ENCODE measurements at regions not wholly inside any gene's neighbourhood (a gene's known extent, or its start where the extent isn't known, plus 50 kb on each side); places are given as distances from the start of the nearest gene placed in this dataset.

DNA sequence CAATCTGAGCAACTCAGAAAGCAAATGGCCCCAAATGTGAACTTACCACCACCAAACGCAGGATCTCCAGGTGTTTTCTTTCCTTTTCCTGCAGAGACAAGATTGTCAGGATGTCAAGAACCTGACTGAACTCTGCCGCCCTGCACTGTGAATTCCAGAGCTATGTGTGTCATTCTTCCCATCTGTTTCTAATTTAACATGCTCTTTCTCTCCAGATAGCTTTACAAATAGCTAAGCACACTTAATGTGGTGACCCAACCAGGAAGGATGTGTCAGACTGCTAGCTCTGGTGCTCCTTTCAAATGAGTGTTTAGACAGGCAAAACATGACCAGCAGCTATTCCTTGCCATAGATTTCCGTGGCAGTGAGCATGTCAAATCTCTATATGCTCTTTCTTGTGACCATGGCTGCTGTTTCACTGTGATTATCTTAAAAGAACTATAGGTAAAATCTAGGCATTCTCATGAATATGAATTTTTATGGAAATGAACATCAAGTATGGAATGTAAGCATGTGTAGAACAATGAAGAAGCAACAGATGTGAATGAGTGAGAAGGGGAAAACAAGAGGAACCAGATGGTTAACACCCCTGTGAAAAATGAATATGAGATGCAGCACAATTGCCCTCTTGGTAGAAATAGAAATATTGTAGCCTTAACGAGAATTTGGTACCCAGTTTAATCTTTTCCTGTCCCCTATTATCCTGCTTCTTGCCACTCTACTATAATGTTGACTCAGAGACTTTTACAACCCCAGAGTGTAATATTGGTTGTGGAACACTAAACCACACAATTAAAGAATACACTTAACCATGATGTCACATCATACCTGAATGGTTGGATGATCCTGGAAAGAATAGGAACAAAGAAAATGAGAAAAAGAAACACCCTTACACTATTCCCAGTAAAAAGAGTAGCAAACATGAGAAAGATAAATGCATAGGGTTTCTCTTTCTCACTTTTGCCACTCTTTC is 247.8 kb upstream of the DKK2 start:
- WGBS = 68% methylated on average over 4 of the region's 4 CpGs

GRCh38 chr4:107279733-107280132 is 243.6 kb upstream of the DKK2 start:
- H3K27me3 ChIP-seq (ENCODE audit: control insufficient read depth in 2 of 2, insufficient read depth in 1 of 2, low read length in 1 of 2) = no peaks in the 10 kb centered on the region
- DNase-seq (ENCODE audit: low read depth in 6 of 9, low spot score in 9 of 9) = no peak
- no peak overlapping the region for H3K27ac ChIP-seq (ENCODE audit: low read depth in 1 of 2, low read length in 1 of 2)
- H3K4me1 ChIP-seq (ENCODE audit: control insufficient read depth in 2 of 2, insufficient read depth in 2 of 2, low read length in 2 of 2) = no peaks in the 10 kb centered on the region
- no peaks in the 10 kb centered on the region for H3K9me3 ChIP-seq (ENCODE audit: control insufficient read depth in 2 of 2, insufficient read depth in 1 of 2, low read length in 1 of 2)
- no peak overlapping the region for H3K4me3 ChIP-seq (ENCODE audit: low read length in 2 of 2)
- no peaks in the 10 kb centered on the region for H3K36me3 ChIP-seq (ENCODE audit: control insufficient read depth in 2 of 2, insufficient read depth in 2 of 2, low read length in 1 of 2)

More for the DNA sequence above, 247.8 kb upstream of the DKK2 start:
- Histone ChIP-seq H3K4me3 (ENCODE audit: low read length in 2 of 2) (no peak overlapping the region), H3K27ac (ENCODE audit: low read depth in 1 of 2, low read length in 1 of 2) (no peak overlapping the region), H3K4me1 (ENCODE audit: control insufficient read depth in 2 of 2, insufficient read depth in 2 of 2, low read length in 2 of 2) (no peaks in the 10 kb centered on the region), H3K27me3 (ENCODE audit: control insufficient read depth in 2 of 2, insufficient read depth in 1 of 2, low read length in 1 of 2) (no peaks in the 10 kb centered on the region), H3K36me3 (ENCODE audit: control insufficient read depth in 2 of 2, insufficient read depth in 2 of 2, low read length in 1 of 2) (no peaks in the 10 kb centered on the region), H3K9me3 (ENCODE audit: control insufficient read depth in 2 of 2, insufficient read depth in 1 of 2, low read length in 1 of 2) (no peaks in the 10 kb centered on the region)
- no peak for DNase-seq (ENCODE audit: low read depth in 6 of 9, low spot score in 9 of 9)

DNA sequence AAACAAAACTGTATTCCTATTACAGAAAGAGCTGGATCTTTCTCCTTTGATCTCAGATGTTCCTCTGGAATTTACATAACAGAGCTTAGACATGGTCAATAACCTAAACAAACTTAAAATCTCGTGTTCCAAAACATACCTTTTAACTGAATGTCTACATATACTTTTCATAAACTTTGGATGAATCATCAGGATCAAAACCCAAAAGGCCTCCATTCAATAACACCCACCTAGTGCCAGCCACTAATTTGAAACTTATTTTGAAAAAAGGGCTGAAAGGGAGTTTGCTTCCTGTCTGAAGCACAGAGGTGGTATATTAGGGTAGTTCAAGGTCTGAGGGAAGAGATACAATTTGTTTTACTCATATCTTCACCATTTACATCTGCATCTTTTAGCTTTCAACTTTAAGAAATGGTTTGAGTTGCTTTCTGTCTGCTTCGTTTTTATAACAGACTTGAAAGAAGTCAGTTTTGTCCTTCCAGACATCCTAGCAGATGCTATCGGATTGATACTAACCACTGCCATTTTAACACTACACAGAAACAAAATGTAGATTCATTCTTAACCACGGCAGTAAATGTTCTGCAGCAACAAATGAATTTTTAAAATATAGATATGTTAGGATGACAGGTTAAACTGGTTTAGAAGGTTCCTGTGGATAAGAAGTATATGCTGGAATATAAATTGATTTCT is 242.8 kb upstream of the DKK2 start:
- no peaks in the 10 kb centered on the region for H3K9me3 ChIP-seq (ENCODE audit: control insufficient read depth in 2 of 2, insufficient read depth in 1 of 2, low read length in 1 of 2)
- no peak overlapping the region for H3K27ac ChIP-seq (ENCODE audit: low read depth in 1 of 2, low read length in 1 of 2)
- H3K27me3 ChIP-seq (ENCODE audit: control insufficient read depth in 2 of 2, insufficient read depth in 1 of 2, low read length in 1 of 2) = no peaks in the 10 kb centered on the region
- no peaks in the 10 kb centered on the region for H3K4me1 ChIP-seq (ENCODE audit: control insufficient read depth in 2 of 2, insufficient read depth in 2 of 2, low read length in 2 of 2)
- no peak for DNase-seq (ENCODE audit: low read depth in 6 of 9, low spot score in 9 of 9)
- 81% methylated on average over 4 of the region's 4 CpGs for WGBS
- no peak overlapping the region for H3K4me3 ChIP-seq (ENCODE audit: low read length in 2 of 2)
- H3K36me3 ChIP-seq (ENCODE audit: control insufficient read depth in 2 of 2, insufficient read depth in 2 of 2, low read length in 1 of 2) = no peaks in the 10 kb centered on the region

GRCh38 chr4:107276052-107276451 is 239.9 kb upstream of the DKK2 start:
- no peaks in the 10 kb centered on the region for H3K27me3 ChIP-seq (ENCODE audit: control insufficient read depth in 2 of 2, insufficient read depth in 1 of 2, low read length in 1 of 2)
- H3K36me3 ChIP-seq (ENCODE audit: control insufficient read depth in 2 of 2, insufficient read depth in 2 of 2, low read length in 1 of 2) = no peaks in the 10 kb centered on the region
- no peaks in the 10 kb centered on the region for H3K9me3 ChIP-seq (ENCODE audit: control insufficient read depth in 2 of 2, insufficient read depth in 1 of 2, low read length in 1 of 2)
- no peak for DNase-seq (ENCODE audit: low read depth in 6 of 9, low spot score in 9 of 9)
- no peak overlapping the region for H3K4me3 ChIP-seq (ENCODE audit: low read length in 2 of 2)
- no peak overlapping the region for H3K27ac ChIP-seq (ENCODE audit: low read depth in 1 of 2, low read length in 1 of 2)
- no peaks in the 10 kb centered on the region for H3K4me1 ChIP-seq (ENCODE audit: control insufficient read depth in 2 of 2, insufficient read depth in 2 of 2, low read length in 2 of 2)

DNA sequence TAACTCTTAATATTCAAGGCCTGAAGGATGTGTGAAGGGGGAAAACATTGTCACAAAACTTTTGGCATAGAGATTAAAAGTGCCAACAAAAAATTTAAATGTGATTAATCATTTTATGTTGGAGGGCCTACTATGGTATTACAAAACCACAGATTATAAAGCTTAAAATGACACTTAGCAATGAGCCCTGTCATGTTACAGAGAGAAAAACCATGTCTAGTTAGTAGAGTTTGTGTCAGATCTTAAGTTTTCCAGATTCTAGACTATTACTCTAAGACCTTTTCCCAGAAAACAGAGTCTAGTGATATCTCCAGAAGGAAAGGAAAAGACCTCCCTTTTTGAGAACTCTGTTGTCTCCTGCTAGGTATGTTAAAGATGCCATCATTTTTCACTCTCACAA is 239.1 kb upstream of the DKK2 start:
- Histone ChIP-seq H3K9me3 (ENCODE audit: control insufficient read depth in 2 of 2, insufficient read depth in 1 of 2, low read length in 1 of 2) (peaks cover 0 to 6% of the 10 kb centered on the region in 2 donors), H3K27me3 (ENCODE audit: control insufficient read depth in 2 of 2, insufficient read depth in 1 of 2, low read length in 1 of 2) (no peaks in the 10 kb centered on the region), H3K4me3 (ENCODE audit: low read length in 2 of 2) (no peak overlapping the region), H3K4me1 (ENCODE audit: control insufficient read depth in 2 of 2, insufficient read depth in 2 of 2, low read length in 2 of 2) (no peaks in the 10 kb centered on the region), H3K36me3 (ENCODE audit: control insufficient read depth in 2 of 2, insufficient read depth in 2 of 2, low read length in 1 of 2) (no peaks in the 10 kb centered on the region), H3K27ac (ENCODE audit: low read depth in 1 of 2, low read length in 1 of 2) (no peak overlapping the region)
- no peak for DNase-seq (ENCODE audit: low read depth in 6 of 9, low spot score in 9 of 9)

- Histone ChIP-seq H3K27me3 (ENCODE audit: control insufficient read depth in 2 of 2, insufficient read depth in 1 of 2, low read length in 1 of 2) (no peaks in the 10 kb centered on the region), H3K4me3 (ENCODE audit: low read length in 2 of 2) (no peak overlapping the region), H3K4me1 (ENCODE audit: control insufficient read depth in 2 of 2, insufficient read depth in 2 of 2, low read length in 2 of 2) (no peaks in the 10 kb centered on the region), H3K9me3 (ENCODE audit: control insufficient read depth in 2 of 2, insufficient read depth in 1 of 2, low read length in 1 of 2) (peaks cover 0 to 13% of the 10 kb centered on the region in 2 donors), H3K27ac (ENCODE audit: low read depth in 1 of 2, low read length in 1 of 2) (no peak overlapping the region), H3K36me3 (ENCODE audit: control insufficient read depth in 2 of 2, insufficient read depth in 2 of 2, low read length in 1 of 2) (no peaks in the 10 kb centered on the region)
- no peak for DNase-seq (ENCODE audit: low read depth in 6 of 9, low spot score in 9 of 9)
- 96% methylated on average over 3 of the region's 3 CpGs for WGBS
These were observed 234.5 kb upstream of the DKK2 start for GRCh38 chr4:107270614-107271013.

GRCh38 chr4:107269175-107269574 is 233.1 kb upstream of the DKK2 start:
- Histone ChIP-seq H3K4me3 (ENCODE audit: low read length in 2 of 2) (no peak overlapping the region), H3K27me3 (ENCODE audit: control insufficient read depth in 2 of 2, insufficient read depth in 1 of 2, low read length in 1 of 2) (no peaks in the 10 kb centered on the region), H3K27ac (ENCODE audit: low read depth in 1 of 2, low read length in 1 of 2) (no peak overlapping the region), H3K9me3 (ENCODE audit: control insufficient read depth in 2 of 2, insufficient read depth in 1 of 2, low read length in 1 of 2) (peaks cover 0 to 13% of the 10 kb centered on the region in 2 donors), H3K36me3 (ENCODE audit: control insufficient read depth in 2 of 2, insufficient read depth in 2 of 2, low read length in 1 of 2) (no peaks in the 10 kb centered on the region), H3K4me1 (ENCODE audit: control insufficient read depth in 2 of 2, insufficient read depth in 2 of 2, low read length in 2 of 2) (no peaks in the 10 kb centered on the region)
- no peak for DNase-seq (ENCODE audit: low read depth in 6 of 9, low spot score in 9 of 9)
- 89% methylated on average over 2 of the region's 2 CpGs for WGBS

DNA sequence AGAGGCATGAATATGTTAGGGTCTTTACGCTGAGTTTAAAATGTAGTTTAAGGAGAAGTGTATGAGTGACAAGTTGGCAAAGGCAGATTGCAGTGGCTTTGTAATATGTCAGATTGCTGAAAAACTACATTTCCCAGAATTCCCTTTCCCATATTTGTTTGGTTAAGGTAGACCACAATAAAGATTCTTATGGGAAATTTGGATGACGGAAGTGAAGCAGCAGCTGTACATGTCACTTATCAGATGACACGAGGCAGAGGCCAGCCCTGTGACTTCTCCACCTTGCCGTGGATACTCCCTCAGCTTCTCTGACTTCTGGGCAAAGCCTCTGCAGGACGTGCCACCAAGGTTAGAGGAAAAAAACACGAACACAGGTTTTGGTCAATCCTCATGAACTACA is 229.7 kb upstream of the DKK2 start:
- no peak overlapping the region for H3K4me3 ChIP-seq (ENCODE audit: low read length in 2 of 2)
- peaks cover 0 to 13% of the 10 kb centered on the region in 2 donors for H3K9me3 ChIP-seq (ENCODE audit: control insufficient read depth in 2 of 2, insufficient read depth in 1 of 2, low read length in 1 of 2)
- H3K27me3 ChIP-seq (ENCODE audit: control insufficient read depth in 2 of 2, insufficient read depth in 1 of 2, low read length in 1 of 2) = no peaks in the 10 kb centered on the region
- H3K27ac ChIP-seq (ENCODE audit: low read depth in 1 of 2, low read length in 1 of 2) = no peak overlapping the region
- H3K36me3 ChIP-seq (ENCODE audit: control insufficient read depth in 2 of 2, insufficient read depth in 2 of 2, low read length in 1 of 2) = no peaks in the 10 kb centered on the region
- WGBS = 85% methylated on average over 6 of the region's 6 CpGs
- DNase-seq (ENCODE audit: low read depth in 6 of 9, low spot score in 9 of 9) = no peak
- no peaks in the 10 kb centered on the region for H3K4me1 ChIP-seq (ENCODE audit: control insufficient read depth in 2 of 2, insufficient read depth in 2 of 2, low read length in 2 of 2)

- no peaks in the 10 kb centered on the region for H3K4me1 ChIP-seq (ENCODE audit: control insufficient read depth in 2 of 2, insufficient read depth in 2 of 2, low read length in 2 of 2)
- whole genome bisulfite sequencing = 92% methylated on average over 3 of the region's 3 CpGs
- H3K27ac ChIP-seq (ENCODE audit: low read depth in 1 of 2, low read length in 1 of 2) = no peak overlapping the region
- no peak for DNase-seq (ENCODE audit: low read depth in 6 of 9, low spot score in 9 of 9)
- H3K9me3 ChIP-seq (ENCODE audit: control insufficient read depth in 2 of 2, insufficient read depth in 1 of 2, low read length in 1 of 2) = no peaks in the 10 kb centered on the region
- no peaks in the 10 kb centered on the region for H3K36me3 ChIP-seq (ENCODE audit: control insufficient read depth in 2 of 2, insufficient read depth in 2 of 2, low read length in 1 of 2)
- no peak overlapping the region for H3K4me3 ChIP-seq (ENCODE audit: low read length in 2 of 2)
- no peaks in the 10 kb centered on the region for H3K27me3 ChIP-seq (ENCODE audit: control insufficient read depth in 2 of 2, insufficient read depth in 1 of 2, low read length in 1 of 2)
These were observed 225.2 kb upstream of the DKK2 start for GRCh38 chr4:107261241-107261874.
